GM19463 (cell line): ENCODE measurements at regions not wholly inside any gene's neighbourhood (a gene's known extent, or its start where the extent isn't known, plus 50 kb on each side); places are given as distances from the start of the nearest gene placed in this dataset.
A peak's percentile ranks its signal among the peaks of the same experiment; 100 is the strongest.
"Not testable (repeated sequence)": the region's sequence is repeated elsewhere in the genome, so short reads cannot be mapped to it uniquely, and the experiment has no call there.

Experiments used
- ATAC-seq: cut with Tn5 transposase; IDR thresholded peaks from one replicate; pipeline ENCODE4 v1.9.1; 2021; ENCODE audit warnings: mild to moderate bottlenecking, moderate library complexity; ENCODE audit not compliant: unreplicated experiment

DNA sequence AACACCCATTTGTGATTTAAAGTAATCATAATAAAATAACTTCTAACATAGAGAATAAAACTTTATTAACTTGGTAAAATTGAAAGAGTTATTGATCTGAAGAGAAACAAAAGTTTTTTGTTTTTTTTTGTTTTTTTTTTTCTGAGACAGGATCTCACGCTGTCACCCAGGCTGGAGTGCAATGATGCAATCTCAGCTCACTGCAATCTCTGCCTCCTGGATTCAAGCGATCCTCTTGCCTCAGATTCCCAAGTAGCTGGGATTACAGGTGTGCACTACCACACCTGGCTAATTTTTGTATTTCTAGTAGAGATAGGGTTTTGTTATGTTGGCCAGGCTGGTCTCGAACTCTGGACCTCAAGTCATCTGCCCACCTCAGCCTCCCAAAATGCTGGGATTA lies 116.5 kb upstream of the SPATA31D4 start:
- not testable (repeated sequence) for ATAC-seq

DNA sequence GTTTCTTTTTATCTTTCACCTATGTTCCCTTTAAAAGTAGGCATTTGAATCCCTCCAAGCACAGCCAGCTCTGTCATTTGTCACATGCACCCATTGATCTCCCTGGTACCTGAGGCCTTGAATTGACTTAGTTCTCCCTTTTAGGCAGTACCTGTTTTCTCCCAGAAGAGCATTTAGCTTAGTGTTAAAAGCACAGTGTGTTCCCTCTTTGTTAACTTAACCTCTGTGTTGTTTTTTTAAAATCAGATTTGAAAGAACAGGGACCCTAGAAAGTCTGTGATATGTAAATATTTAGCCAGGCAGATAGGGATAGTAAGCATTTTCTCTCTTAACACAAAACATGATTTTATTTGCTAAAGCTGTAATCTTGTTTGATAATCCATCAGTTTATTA lies 113.8 kb upstream of the SPATA31D4 start:
- ATAC-seq: no peak

DNA sequence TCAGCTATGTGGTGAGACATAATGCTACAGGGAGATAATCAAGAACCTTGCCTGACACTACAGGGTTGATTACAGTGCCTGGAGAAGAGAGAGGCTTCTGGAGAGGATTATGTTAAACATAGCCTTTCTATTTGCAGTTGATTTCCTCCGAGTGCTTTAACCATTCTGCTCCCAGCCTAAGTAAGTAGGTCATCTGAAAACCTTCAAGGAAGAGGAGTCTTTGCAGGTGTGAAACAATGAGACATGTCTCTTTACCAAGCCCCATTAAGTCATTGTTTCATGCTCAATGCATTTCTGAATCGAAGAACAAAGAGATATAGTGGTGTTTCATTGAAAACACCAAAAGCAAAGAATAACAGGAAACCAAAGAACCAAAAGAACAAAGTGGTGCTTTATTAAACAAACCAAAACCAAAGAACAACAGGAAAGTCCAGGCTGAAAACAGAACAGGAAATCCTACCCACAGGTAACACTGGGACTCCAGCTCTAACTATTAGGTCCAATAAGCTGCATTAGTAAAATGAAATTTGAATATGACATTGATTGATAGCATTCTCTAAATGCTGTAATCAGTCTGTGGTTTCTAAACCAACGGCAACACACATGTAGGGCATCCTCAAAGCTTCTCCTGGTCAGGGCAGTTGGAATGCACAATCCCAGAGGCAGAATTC lies 113.3 kb upstream of the SPATA31D4 start:
- ATAC-seq: peak; percentile 71

DNA sequence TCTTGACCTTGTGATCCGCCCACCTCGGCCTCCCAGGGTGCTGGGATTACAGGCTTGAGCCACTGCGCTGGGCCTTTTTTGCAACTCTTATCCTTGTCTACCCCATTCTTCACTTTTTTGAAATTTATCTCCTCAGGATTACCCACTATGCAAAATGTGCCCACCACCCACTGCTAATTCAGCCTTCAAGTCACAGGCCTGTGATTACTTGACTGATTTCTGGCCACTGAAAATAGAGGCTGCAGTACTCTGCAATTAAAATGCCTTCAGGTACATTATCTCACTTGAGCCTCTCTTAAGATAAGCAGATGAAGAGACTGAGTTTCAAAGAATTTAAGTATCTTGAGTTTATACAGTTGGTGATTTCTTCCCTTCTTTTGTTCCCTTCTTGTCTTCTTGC lies 112.4 kb upstream of the SPATA31D4 start:
- no peak for ATAC-seq

DNA sequence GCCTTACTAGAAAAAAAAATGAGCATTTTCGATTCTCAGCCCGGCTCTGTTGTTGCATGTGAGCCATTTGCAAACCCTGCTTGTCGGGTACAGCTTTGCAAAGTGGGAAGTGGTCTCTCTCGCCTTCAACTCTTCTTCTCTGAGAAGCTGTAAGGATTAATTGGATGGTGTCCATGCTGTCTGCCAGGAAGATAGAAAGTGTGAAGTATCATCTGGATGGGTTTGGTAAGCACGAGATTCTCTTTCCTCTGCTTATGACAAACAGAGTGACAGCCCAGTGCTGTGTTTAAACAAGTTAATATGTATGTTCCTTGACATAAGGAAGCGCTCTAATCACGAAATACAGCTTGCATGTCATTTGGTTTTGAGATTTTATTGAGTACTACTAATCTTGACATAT lies 109.1 kb upstream of the SPATA31D4 start:
- no peak for ATAC-seq

DNA sequence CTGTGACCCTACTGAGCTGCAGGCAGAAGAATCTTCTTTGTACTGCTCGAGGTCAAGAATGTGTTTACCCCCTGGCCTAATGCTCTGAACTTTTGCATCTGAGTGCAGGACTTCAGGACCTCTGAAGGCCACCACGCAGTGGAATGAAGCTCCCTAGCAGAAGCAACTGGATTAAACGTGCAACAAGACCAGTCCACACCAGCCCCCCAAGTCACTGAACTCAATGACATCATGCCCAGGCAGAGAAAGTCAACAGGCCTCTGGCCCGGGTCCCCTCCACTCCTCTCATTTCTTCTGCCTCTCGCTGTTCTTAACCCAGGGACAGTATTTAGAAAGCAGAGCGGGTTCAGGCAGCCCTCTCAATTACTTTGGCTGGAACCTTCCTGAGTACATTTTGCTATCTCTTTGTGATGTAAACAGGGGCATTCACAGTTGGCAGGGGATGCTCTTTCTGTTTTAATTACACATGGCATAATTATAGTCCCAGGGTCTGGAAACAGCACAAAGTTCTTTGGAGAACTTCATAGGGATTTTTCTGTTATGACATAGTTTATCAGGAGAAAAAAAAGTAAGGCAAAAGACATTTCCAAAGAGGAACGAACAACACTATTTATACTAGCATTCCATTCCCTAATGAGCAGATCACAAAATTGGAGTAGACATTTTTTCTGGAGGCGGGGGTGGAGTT lies 108.2 kb upstream of the SPATA31D4 start:
- ATAC-seq: no peak

DNA sequence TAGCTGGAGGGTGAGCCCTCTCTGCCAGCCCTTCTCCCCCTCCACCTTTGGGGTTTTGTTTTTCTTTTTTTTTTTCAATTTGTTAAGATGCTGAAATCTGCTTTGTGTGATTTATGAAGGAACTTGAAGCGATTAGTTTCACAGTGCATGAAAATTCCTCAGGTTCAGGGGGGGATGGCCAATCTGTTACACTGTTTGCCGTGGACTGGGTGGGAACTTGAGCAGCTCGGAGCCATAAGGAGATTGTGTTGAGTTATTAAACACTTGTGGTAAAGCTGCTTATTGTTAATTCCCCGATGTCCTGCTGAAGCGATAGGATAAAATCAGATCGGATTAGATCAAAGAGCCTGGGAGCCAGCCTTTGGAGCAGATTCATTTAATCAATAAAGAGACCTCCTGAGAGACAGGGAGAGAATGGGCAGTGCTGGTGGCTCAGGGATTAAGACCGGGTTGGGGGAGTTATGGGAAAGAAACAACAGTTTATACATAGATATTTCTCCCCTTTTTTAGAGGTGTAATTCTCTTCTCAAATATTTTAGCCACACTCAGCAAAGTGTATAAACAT lies 105.8 kb upstream of the SPATA31D4 start:
- ATAC-seq: no peak

DNA sequence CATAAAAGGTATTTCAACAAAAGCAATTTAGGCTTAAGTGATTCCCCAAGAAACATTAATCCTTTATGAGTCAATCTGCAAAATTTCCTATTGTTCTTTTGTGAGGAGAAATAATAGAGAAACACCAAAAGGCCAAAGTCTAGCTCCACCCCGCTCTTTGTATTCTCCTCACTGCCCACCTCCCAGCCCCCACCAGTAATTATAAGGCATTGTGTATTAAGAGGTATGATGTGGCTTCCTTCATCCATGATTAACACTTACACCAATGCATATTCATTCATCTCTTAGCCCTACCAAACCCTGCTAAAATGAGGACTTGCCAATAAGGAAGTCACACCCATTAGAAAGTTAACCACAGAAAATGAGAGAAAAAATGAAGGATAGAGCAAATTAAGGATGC lies 105.3 kb upstream of the SPATA31D4 start:
- ATAC-seq: no peak

DNA sequence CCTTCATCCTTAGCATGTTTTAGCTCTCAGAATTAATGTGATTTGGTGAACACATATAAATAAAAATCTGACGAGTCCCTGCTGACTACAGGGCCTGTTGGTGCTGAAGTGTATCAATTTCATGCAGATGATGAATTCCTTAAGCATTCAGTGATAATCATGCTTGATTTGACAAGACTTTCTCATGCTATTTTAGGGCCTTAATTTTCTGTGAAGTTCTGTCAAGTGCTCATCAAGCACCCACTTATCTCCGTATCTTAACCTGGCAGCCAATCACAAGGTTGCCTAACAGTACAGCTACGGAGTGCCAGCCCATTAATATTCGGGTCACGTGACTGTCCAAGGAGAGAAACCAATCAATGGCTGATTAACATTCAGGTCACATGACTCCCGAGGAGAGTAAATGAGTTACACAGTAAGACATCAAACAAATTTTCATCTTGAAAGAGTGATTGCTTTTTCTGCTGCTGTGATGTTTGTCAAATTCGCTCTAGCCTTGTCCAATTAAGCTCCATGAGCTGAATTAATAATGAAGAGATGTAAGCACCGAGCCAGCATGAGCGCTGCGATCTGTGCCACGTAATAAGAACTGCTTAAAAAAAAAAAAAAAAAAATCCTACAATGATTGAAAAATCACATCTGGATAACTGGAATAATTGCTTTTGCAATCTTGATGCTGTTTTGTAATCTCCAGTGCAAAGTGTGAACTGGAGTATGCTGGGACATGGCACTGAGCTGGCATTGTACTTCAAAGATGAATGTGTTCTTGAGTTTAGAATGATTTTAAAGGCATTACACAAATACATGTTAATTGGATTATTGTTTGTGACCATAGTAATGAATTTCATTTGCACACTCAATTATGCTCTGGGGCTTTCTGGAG lies 104.3 kb upstream of the SPATA31D4 start:
- ATAC-seq: no peak

DNA sequence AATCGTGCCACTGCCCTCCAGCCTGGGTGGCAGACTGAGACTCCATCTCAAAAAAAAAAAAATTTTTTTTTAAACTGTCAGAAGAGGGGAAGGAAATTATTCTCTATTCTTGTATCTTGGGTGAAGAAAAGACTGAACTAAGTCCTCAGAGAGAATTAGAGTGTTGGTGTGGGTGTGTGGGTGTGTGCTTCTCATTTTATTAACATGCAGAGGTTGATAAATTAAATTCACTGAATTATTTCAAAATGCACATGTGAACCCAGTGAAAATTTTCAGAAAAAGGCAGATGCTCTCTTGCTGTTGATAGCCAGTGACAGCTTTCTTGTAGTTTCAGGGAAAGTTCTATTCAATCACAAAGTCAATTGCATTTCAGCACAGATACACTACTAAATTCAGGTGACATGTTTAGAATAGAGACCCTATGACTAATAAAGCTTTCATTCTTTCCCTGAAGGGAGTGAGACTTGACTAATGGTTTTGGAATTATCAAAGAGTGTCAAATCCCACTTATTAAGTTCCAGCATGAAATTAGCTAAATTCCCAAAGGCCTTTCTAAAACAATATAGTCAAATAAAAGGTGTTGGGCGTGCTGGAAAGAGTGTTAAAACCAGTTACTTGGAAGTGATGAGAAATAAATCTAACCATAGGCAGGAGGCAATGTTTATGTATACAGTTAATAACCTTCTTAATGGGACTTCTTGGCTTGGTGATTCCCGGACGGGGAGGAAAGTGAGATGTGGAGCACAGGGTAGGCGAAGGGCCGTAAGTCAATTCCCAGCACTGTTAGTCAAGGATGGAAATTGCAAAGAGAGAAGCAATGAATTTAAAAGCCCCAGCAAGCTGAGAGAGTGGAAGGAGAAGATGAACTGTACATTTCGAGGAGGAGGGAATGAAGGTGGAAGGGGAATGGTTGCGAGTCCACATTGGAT lies 103.2 kb upstream of the SPATA31D4 start:
- ATAC-seq: no peak

DNA sequence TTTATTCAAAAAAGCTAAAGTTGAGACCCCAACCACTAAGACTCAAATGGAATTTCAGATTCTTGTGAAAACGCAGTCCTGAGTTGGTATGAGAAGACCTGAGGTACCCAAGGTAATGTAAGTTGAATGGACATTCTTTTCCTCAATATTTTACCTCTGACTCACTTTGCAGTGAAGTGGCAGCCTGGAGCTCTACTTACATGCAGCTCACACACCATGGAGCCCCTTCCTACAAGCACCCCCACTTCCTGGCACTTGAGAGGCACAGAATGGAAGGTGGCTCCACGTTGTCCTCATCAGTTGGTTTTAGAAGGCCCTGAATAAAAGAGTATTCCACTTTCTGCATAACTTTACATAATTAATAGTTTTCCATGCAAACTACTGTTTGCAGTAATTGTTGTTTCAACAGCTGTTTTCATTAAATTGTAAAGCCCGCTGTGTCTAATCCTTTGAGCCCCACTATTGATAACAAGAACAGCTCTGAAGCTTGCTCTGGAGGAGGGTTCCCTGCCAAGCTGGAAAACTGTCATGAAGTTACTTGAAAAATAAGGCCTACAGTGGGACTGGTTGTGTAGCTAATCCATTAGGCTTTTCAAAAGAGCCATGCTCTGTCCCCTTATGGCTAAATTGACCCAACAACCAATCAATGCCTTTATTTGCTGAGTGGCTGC lies 102.2 kb upstream of the SPATA31D4 start:
- ATAC-seq: no peak

DNA sequence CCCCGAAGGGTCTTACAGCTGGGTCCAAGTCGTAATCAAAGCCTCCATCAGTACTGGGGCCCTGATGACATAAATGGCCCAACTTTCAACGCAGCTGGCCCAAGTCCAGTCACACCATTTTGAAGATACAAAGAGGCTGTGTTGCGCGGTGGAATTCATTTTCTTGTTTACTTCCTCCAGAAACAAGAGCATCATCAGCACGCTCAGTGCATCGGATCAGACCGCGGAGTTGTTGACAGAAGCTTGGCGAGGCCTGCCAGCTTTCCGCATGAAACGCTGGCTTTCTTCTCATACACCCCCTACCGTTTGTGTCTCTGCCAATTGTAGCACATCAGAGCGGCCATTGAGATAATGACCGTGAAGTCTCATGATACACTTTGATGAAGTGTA lies 101.7 kb upstream of the SPATA31D4 start:
- no peak for ATAC-seq

DNA sequence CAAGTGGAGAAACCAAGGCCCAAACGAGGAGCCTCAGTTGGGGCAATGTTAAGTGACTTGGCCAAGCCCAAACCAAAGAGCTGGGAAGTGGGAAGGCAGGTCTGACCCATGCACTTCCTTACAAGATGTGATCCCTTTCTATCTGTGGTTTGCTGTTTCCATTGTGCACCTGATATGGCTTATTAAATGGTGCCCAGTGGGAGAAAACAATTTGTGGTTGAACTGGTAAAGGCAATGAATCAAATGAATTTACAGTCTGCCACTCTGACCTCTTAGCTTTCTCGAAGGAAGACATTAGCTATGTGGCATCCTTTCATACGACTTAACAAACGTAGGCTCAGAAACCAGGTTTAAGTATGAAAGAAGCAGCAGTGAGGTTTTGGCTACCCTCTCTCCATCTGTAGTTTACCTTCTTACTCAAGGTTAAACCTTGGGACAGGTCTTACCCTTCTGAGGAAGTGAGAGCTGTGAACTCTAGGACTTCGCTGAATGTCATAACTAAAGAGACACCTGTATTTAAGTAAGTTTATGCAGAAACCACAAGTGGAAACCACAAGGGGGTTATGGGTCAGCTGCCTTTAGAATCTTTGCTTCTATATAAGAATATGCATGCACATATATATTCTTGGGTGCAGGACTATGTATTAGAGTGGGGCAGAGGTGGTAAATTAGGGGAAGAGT lies 100.5 kb upstream of the SPATA31D4 start:
- ATAC-seq: peak; percentile 81

DNA sequence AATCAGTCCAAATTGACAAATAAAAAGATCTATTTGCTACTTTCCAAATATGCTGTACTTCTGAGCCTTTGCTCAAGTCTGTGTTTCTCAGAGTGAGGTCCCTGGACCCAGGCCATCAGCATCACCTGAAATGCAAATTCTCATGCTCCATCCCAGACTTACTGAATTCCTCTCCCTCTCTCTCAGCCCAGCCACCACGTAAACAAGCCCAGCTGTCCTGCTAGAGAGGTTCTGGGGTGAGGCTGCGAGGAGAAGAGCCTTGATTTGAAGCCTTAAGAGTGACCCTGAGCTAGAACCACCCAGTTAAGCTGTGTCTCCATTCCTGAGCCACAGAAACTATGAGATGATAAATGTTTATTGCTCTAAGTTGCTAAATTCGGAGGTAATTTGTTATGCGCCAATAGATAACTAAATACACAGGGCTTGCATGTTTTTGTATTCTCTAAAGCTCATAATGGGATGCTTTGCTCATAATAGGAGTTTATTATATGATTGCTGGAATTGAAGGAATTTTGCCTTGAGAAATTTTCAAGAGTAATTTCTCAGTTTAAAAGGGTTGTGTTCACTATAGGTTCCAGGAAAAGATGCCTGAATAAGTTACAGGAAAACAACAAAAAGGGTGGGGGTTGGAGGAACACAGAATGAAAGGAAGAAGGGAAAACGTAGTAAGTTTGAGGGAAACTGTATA lies 98.9 kb upstream of the SPATA31D4 start:
- no peak for ATAC-seq

DNA sequence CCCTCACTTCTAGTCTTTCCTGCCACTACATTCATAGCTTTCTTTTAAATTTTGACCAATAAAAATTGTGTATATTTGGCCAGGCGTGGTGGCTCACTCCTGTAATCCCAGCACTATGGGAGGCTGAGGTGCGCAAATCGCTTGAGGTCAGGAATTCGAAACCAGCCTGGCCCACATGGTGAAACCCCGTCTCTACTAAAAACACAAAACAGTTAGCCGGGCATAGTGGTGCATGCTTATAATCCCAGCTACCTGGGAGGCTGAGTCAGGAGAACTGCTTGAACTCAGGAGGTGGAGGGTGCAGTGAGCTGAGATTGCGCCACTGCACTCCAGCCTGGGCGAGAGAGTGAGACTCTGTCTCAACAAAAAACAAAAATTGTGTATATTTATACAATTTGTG lies 97.8 kb upstream of the SPATA31D4 start:
- not testable (repeated sequence) for ATAC-seq

DNA sequence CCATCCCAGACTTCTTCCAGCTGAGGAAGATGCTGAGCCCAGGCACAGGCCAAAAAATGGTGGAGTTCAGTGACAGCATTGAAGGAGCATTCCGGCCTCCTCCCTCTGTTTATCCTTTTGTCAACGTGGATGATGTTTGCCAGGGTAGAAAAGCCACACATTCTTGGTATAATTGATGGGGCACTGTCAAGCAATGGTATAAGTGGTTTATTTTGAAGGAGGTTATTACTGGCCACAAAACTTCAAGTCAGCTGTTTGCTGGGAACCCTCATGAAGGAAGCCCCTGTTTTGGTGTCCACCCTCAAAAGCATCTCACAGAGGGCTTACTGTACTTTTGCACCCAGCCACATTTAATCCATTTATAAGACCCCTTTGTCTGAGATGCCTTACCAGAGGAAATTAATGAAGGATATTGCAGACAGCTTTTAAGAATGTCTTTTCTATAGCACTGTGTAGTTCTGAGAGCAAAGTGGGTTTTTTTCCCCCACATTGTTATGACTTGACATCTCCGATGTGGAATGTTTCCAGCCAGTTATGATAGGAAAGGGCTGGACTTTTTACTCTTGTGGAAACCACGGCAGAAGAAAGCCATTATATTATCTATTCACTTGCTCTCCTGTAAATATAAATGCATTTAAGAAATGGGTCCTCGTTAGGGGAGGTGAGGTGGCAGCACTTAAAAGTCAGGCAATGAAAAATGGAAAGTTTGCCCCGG lies 95.5 kb upstream of the SPATA31D4 start:
- ATAC-seq: no peak

DNA sequence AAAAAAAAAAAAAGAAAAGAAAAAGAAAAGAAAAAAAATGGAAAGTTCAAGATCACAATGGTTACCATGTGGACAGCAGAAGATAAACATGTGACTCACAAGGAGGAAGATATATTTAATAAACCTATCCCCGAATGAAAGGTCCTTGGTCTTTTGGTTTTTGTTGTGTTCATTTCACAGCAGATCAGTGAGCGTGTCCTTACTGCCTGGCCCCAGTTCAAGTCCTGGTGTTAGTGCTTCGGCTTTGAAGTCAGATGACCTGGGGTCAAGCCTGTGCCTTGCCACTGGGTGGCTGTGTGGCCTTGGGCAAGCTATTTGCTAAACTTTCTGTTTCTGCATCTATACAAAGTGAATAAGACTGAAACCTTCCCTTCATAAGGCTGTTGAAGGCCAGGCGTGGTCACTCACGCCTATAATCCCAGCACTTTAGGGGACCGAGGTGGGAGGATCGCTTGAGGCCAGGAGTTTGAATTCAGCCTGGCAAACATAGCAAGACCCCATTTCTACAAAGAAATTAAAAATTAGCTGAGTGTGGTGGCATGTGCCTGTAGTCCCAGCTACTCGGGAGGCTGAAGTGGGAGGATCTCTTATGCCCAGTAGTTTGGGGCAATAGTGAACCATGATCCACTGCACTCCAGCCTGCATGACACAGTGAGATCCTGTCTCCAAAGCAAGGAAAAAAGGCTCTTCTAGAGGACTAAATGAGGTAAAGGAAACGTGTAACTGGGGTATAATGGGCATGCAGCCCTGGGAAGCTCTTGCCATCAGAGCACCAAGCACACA lies 94.5 kb upstream of the SPATA31D4 start:
- no peak for ATAC-seq
